ENCODE measurements at regions not wholly inside any gene's neighbourhood (a gene's known extent, or its start where the extent isn't known, plus 50 kb on each side); places are given as distances from the start of the nearest gene placed in this dataset.
"Not testable (repeated sequence)": the region's sequence is repeated elsewhere in the genome, so short reads cannot be mapped to it uniquely, and the experiment has no call there.

DNA sequence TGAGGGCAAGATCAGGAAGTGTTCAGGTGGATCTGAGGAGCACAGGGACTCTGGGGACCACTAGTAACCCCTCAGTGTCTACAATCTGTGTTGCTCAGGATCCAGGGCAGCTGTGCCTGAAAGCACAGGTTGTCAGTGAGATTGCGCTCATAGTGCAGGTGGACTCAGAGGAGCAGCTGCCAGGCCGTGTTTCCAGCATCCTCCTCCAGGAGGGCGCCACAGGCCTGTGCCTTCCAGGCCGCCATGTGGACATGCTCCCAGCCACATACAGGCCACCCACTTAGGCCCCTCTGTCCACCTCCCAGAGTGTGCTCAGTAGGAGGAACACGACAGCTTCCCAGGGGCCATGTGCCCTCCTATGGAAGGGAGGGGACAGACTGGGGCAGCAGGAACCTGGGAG lies 52.9 kb upstream of the GOLGA6L22 start:
- no CpG with 5 or more reads among the region's 5 CpGs for WGBS (ENCODE audit: insufficient coverage, low coverage, low lambda C conversion rate, missing lambda C conversion rate)
- not testable (repeated sequence) for DNase-seq, ATAC-seq

More for the DNA sequence above, 52.9 kb upstream of the GOLGA6L22 start:
- H3K9me3 ChIP-seq; H3K27ac ChIP-seq; H3K36me3 ChIP-seq; H3K4me1 ChIP-seq; intact Hi-C loops (cut with DNase I); H3K4me3 ChIP-seq; H3K27me3 ChIP-seq: not testable (repeated sequence)

Small RNA genes lying in the stretch of these regions (small RNA-seq; reads per million reads assigned to genes)
- gene AC100757.2 = 0 reads per million in 2 experiments
